ENCODE measurements at regions not wholly inside any gene's neighbourhood (a gene's known extent, or its start where the extent isn't known, plus 50 kb on each side); places are given as distances from the start of the nearest gene placed in this dataset.

GRCh38 chr11:112599265-112599664, 338.6 kb upstream of the PLET1 start:
- no peak for TF ChIP-seq CTCF (IDR thresholded peaks at IDR 0.05)
- Mint-ChIP-seq H3K4me1 (no peaks in the 10 kb centered on the region), H3K36me3 (ENCODE audit: low read depth) (no peaks in the 10 kb centered on the region), H3K27ac (no peak overlapping the region), H3K27me3 (ENCODE audit: low read depth, poor library complexity) (peaks cover 13% of the 10 kb centered on the region), H3K9me3 (peaks cover 4% of the 10 kb centered on the region), H3K4me3 (no peak overlapping the region)
- no peak for DNase-seq

GRCh38 chr11:112599856-112600533, 339.3 kb upstream of the PLET1 start:
- Mint-ChIP-seq H3K4me1 (no peaks in the 10 kb centered on the region), H3K9me3 (peaks cover 2% of the 10 kb centered on the region), H3K4me3 (no peak overlapping the region), H3K36me3 (ENCODE audit: low read depth) (no peaks in the 10 kb centered on the region), H3K27ac (no peak overlapping the region), H3K27me3 (ENCODE audit: low read depth, poor library complexity) (peaks cover 8% of the 10 kb centered on the region)
- no peak for TF ChIP-seq CTCF (IDR thresholded peaks at IDR 0.05)
- DNase-seq: no peak

- Mint-ChIP-seq H3K27ac (no peak overlapping the region), H3K4me1 (peaks cover 19% of the 10 kb centered on the region), H3K4me3 (no peak overlapping the region), H3K9me3 (no peaks in the 10 kb centered on the region), H3K36me3 (ENCODE audit: low read depth) (no peaks in the 10 kb centered on the region), H3K27me3 (ENCODE audit: low read depth, poor library complexity) (peaks cover 3% of the 10 kb centered on the region)
- no peak for DNase-seq
- TF ChIP-seq CTCF (IDR thresholded peaks at IDR 0.05): no peak
These were observed 344.5 kb upstream of the PLET1 start for GRCh38 chr11:112605093-112605666.

- Mint-ChIP-seq H3K9me3 (no peaks in the 10 kb centered on the region), H3K27me3 (ENCODE audit: low read depth, poor library complexity) (peaks cover 3% of the 10 kb centered on the region), H3K4me1 (peaks cover 23% of the 10 kb centered on the region), H3K36me3 (ENCODE audit: low read depth) (no peaks in the 10 kb centered on the region), H3K27ac (no peak overlapping the region), H3K4me3 (no peak overlapping the region)
- TF ChIP-seq CTCF (IDR thresholded peaks at IDR 0.05): no peak
- no peak for DNase-seq
These were observed 346.0 kb upstream of the PLET1 start for GRCh38 chr11:112606656-112607055.

GRCh38 chr11:112608509-112608908, 347.8 kb upstream of the PLET1 start:
- TF ChIP-seq CTCF (IDR thresholded peaks at IDR 0.05): no peak
- H3K27me3 Mint-ChIP-seq (ENCODE audit: low read depth, poor library complexity): peaks cover 3% of the 10 kb centered on the region
- peaks cover 42% of the 10 kb centered on the region for H3K4me1 Mint-ChIP-seq
- H3K36me3 Mint-ChIP-seq (ENCODE audit: low read depth): no peaks in the 10 kb centered on the region
- no peak overlapping the region for H3K27ac Mint-ChIP-seq
- DNase-seq: no peak
- H3K9me3 Mint-ChIP-seq: no peaks in the 10 kb centered on the region
- H3K4me3 Mint-ChIP-seq: no peak overlapping the region

- no peaks in the 10 kb centered on the region for H3K36me3 Mint-ChIP-seq (ENCODE audit: low read depth)
- H3K27ac Mint-ChIP-seq: no peak overlapping the region
- DNase-seq: no peak
- peaks cover 58% of the 10 kb centered on the region for H3K4me1 Mint-ChIP-seq
- no peaks in the 10 kb centered on the region for H3K9me3 Mint-ChIP-seq
- H3K27me3 Mint-ChIP-seq (ENCODE audit: low read depth, poor library complexity): peaks cover 3% of the 10 kb centered on the region
- no peak overlapping the region for H3K4me3 Mint-ChIP-seq
- TF ChIP-seq CTCF (IDR thresholded peaks at IDR 0.05): no peak
These were observed 349.8 kb upstream of the PLET1 start for GRCh38 chr11:112610494-112610893.

Measured in nephron progenitor cell (in vitro differentiated cells).